GM19463 (cell line): ENCODE measurements at regions not wholly inside any gene's neighbourhood (a gene's known extent, or its start where the extent isn't known, plus 50 kb on each side); places are given as distances from the start of the nearest gene placed in this dataset.

Experiments used
- ATAC-seq: cut with Tn5 transposase; IDR thresholded peaks from one replicate; pipeline ENCODE4 v1.9.1; 2021; ENCODE audit warnings: mild to moderate bottlenecking, moderate library complexity; ENCODE audit not compliant: unreplicated experiment

GRCh38 chr18:33866386-33866785 lies 288.4 kb downstream of the ASXL3 start:
- ATAC-seq: no peak

DNA sequence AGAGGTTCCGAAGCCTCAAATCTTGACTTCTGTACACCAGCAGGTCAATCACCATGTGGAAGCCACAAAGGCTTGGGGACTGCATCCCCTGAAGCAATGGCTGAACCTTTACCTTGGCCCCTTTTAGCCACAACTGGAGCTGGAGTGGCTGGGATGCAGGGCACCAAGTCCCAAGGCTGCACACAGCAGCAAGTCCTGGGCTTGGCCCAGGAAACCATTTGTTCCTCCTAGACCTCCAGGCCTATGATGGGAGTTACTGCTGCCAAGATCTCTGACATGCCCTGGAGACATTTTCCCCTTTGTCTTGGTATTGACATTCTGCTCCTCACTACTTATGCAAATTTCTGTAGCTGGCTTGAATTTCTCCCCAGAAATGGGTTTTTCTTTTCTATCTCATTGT lies 285.9 kb downstream of the ASXL3 start:
- ATAC-seq: no peak

GRCh38 chr18:33854827-33855139 lies 276.8 kb downstream of the ASXL3 start:
- no peak for ATAC-seq

- ATAC-seq: no peak
These were observed 276.2 kb downstream of the ASXL3 start for GRCh38 chr18:33854086-33854826.

DNA sequence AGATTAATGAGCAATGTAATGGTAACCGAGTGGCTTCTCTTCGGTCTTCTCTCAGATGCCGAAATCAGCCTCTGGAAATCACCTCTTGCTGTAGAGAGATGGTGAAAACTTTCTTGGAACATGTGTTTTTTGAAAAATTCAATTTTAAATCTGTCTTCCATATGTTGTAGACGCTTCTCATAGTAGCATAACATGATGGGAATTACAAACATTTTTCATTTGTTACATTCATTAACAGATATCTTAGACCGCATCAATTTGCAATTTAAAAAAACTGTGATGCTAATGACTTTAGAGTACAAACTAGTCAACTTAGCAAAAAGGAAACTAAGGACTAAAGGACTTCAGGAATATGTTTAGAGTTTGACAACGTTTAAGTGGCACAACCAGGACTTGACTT lies 275.2 kb downstream of the ASXL3 start:
- no peak for ATAC-seq

- ATAC-seq: no peak
These were observed 273.6 kb downstream of the ASXL3 start for GRCh38 chr18:33851546-33852078.

GRCh38 chr18:33849731-33850130 lies 271.7 kb downstream of the ASXL3 start:
- ATAC-seq: no peak

GRCh38 chr18:33844232-33844631 lies 266.2 kb downstream of the ASXL3 start:
- no peak for ATAC-seq

- ATAC-seq: no peak
These were observed 263.4 kb downstream of the ASXL3 start for GRCh38 chr18:33841221-33841967.

DNA sequence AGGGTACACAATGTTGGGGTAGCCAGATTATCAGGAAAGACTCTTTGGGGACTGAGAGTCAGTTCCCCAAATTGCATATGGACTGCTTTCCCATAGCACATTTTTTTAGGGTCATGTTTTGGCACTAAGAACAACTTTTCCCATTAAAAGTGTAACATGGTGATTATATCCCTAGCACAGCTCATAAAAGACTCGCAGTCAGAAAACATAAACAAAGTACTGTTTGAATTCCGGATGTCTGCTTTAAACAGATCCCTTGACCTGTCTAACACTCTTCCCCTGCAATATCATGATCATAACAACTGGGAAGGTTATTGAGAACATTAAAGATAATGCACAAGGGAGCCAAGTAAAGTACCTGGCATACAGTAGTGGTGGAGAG lies 262.2 kb downstream of the ASXL3 start:
- no peak for ATAC-seq

DNA sequence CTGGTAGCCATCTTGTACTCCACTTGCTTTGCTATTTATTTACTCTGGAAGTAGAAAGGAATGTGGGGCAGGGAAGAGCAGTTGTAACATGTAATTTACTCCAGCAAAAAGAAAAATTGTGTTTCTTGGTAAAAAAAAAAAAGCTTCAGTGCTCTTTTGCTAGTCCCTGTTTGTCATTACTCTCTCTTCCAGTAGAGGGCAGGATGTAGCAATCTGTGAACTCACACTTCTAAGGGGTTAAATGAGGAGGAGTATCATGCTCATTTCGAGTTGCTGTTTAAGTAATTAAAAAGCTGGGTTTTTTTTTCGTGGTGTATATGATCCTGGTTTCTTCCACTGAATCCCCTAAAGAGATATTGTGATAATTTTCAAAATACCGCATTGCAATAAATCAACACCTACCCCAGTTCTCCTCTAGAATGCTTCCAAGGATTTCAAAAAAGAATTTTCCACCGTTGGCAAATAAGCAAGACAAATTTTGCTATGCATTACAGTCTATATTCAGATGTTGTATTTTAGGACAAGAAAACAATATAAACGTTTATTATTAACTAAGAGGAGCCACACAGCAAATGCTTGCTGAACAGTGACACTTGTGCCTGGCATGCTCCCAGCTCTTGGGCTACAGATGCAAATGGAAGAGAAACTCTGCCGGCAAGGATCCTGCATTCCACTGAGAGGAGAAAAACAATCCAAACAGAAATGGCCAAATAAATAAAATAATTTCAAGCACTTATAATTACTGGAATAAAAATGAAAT lies 261.6 kb downstream of the ASXL3 start:
- ATAC-seq: peak; percentile 64

DNA sequence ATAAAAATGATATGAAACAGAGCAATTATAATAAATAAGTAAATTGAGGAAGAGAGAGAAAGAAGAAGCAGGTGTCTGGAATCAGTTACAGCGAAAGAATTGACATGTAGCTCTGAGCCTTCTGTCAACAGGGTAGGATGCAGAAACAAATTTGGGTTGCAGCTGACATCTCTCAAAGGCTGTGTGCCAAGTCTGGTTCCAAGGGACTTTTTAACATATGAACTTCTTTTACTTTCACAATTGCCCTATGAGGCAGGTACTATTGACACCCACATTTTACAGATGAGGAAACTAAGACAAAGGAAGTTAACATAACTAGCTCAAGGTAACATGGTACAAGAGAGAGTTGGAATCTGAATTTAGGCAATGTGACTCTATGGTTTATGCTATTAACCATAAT lies 260.0 kb downstream of the ASXL3 start:
- ATAC-seq: no peak

GRCh38 chr18:33837191-33837590 lies 259.2 kb downstream of the ASXL3 start:
- no peak for ATAC-seq

DNA sequence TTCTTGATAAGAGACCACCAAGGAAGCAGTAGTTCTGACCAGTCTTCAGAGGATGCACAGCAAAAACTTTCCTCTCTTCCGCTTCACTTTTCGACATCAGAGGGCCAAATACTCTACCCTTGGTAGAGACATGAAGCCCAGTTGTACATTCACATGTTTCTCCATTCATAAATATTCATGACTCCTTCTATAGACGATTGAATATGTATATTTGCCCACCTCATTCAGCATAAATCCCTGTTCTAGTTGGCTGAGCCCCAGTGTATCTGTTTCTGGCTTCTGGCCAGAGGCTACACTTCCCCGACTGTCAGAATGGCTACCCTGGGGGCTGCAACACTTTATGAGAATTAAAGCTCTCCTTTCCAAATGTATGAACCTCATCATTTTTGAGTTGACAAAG lies 258.5 kb downstream of the ASXL3 start:
- ATAC-seq: no peak

GRCh38 chr18:33835419-33835818 lies 257.4 kb downstream of the ASXL3 start:
- ATAC-seq: no peak

DNA sequence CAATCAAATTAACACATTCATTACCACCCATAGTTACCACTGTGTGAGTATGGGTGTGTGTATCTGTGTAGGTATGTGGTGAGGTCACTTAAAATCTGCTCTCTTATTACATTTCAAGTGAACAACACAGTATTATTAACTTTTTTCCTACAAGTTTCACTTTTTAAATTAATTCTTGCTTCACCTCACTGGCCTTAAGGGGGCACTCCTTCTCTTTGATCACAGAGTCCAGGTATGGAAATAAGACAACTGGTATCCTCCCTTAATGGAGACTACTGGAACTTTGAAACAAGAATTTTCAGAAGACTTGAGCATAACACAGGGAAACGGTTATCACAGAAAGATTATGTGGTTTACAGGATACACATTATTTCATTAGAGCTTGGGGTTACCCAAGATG lies 255.8 kb downstream of the ASXL3 start:
- no peak for ATAC-seq

DNA sequence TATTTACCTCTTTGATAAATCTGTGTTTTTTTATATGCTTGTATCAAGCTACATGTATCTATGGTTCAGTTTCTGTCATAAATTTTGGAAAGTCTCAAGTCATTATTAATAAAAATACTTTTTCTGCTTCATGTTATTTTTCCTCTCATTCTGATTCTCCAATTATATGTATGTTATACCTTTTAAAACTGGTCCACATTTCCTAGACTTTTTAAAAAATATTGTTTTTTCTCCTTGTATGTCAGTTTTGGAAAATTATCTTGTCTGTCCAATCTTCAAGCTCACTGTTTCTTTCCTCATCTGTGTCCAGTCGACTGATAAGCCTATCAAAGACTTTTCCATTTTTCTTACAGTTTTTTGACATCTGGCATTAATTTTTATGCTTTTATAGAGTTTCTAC lies 253.4 kb downstream of the ASXL3 start:
- no peak for ATAC-seq

DNA sequence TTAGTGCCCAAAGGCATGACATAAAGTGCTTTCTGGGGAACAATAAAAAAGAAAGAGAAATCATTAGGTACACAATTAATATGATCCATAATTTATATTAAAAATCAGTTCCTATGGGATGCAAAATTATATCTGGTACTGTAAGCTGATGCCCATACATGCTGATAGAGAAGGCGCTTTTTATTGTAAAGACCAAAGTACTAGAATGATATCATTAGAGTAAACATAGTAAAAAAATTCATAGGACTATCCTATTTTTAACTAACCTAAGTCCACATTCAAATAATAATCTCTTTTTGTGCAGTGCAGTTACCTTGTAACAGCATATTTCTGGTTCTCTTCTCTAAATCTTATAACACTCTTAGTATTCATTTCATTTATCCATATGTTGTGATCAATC lies 252.2 kb downstream of the ASXL3 start:
- no peak for ATAC-seq

DNA sequence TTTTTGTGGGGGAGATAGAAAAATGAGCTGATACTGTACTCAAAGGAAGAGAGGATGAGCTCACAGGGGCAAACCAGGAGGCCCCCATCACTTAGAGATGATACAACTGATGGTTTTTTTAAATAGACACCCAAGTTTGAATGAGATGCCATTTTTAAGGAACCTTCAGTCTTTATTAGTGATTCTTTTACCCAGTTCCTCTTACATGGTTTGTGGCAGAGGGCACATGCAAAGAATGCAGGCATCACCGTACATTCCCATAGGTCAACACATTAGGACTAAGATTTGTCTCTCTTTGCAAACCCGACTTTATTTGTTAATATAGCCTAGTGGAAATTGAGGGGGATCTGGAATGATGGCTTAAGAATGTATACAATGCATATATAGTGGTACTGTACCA lies 250.9 kb downstream of the ASXL3 start:
- ATAC-seq: no peak

- ATAC-seq: no peak
These were observed 248.1 kb downstream of the ASXL3 start for GRCh38 chr18:33826151-33826550.

DNA sequence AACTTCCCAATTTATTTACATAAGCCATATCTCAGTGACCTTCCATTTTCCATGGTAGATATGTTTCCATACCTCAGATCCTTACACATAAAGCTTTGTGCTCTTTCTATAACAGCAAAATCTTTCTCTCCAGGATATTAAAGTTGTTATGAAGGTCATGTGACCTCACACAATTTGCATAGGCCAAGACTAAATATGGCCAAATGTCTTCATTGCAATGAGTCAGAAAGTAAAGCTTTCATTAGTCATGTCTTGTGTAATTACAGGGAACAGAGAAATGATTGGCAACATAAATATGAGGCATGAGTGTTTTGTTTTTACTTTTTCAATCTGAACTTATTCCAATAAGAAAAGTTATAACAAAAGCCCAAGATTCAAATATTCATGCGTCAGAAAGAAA lies 243.5 kb downstream of the ASXL3 start:
- ATAC-seq: no peak
